ENCODE measurements at regions not wholly inside any gene's neighbourhood (a gene's known extent, or its start where the extent isn't known, plus 50 kb on each side); places are given as distances from the start of the nearest gene placed in this dataset.

GRCh38 chr12:64998371-64999147 is 122.5 kb downstream of the WIF1 start:
- TF ChIP-seq POLR2A (IDR thresholded peaks at IDR 0.05) (no peak), CTCF (IDR thresholded peaks at IDR 0.05) (no peak), EP300 (IDR thresholded peaks at IDR 0.05) (no peak)
